GM23338 (cell line): ENCODE measurements at regions not wholly inside any gene's neighbourhood (a gene's known extent, or its start where the extent isn't known, plus 50 kb on each side); places are given as distances from the start of the nearest gene placed in this dataset.

ENCODE experiments used
- ATAC-seq: fragments of 200-7000 bp; cut with Tn5 transposase; 3 replicates; pipeline ENCODE4 v1.9.1; 2020
- DNase-seq: peaks from one replicate; pipeline ENCODE4 v3.0.0-alpha.2; 2015; ENCODE audit warnings: low spot score
- H2AFZ ChIP-seq: fragments of 200-600 bp; sonication (generic); 2 replicates; pipeline ENCODE4 v1.8.0; 2016; ENCODE audit warnings: antibody characterized with exemption, mild to moderate bottlenecking, moderate library complexity
- H3F3A ChIP-seq: fragments of 200-600 bp; sonication (generic); replicated peaks from 2 replicates; pipeline ENCODE4 v1.8.0; 2017; ENCODE audit warnings: antibody characterized with exemption, mixed run types, low read depth
- H3K27ac ChIP-seq: fragments of 200-600 bp; sonication (generic); 2 replicates; pipeline ENCODE4 v1.6.1; 2016; ENCODE audit warnings: low read depth
- H3K27me3 ChIP-seq: fragments of 200-600 bp; sonication (generic); 2 replicates; pipeline ENCODE4 v1.8.0; 2016; ENCODE audit warnings: mild to moderate bottlenecking, mixed run types, moderate library complexity; ENCODE audit not compliant: insufficient read depth
- H3K36me3 ChIP-seq: fragments of 200-600 bp; sonication (generic); 2 replicates; pipeline ENCODE4 v1.8.0; 2016; ENCODE audit warnings: mild to moderate bottlenecking; ENCODE audit not compliant: insufficient read depth
- H3K4me1 ChIP-seq: fragments of 200-600 bp; sonication (generic); 2 replicates; pipeline ENCODE4 v1.8.0; 2016; ENCODE audit warnings: mild to moderate bottlenecking, moderate library complexity; ENCODE audit not compliant: insufficient read depth
- H3K4me2 ChIP-seq: fragments of 200-600 bp; sonication (generic); 2 replicates; pipeline ENCODE4 v1.7.1; 2017; ENCODE audit warnings: mixed run types
- H3K4me3 ChIP-seq: fragments of 200-600 bp; sonication (generic); 2 replicates; pipeline ENCODE4 v1.6.1; 2016; ENCODE audit warnings: mixed run types
- H3K79me2 ChIP-seq: fragments of 200-600 bp; sonication (generic); replicated peaks from 2 replicates; pipeline ENCODE4 v1.8.0; 2017; ENCODE audit warnings: mild to moderate bottlenecking; ENCODE audit not compliant: insufficient read depth
- H3K9me2 ChIP-seq: fragments of 200-600 bp; sonication (generic); 2 replicates; pipeline ENCODE4 v1.8.0; 2017; ENCODE audit not compliant: insufficient read depth
- H4K20me1 ChIP-seq: fragments of 200-600 bp; sonication (generic); replicated peaks from 2 replicates; pipeline ENCODE4 v1.8.0; 2017; ENCODE audit warnings: mild to moderate bottlenecking; ENCODE audit not compliant: insufficient read depth
- H3K27ac Mint-ChIP-seq: 2 replicates; pipeline ENCODE4 v1.8.0; 2020; ENCODE audit warnings: inconsistent platforms, mild to moderate bottlenecking, moderate library complexity, mixed read lengths
- H3K27me3 Mint-ChIP-seq: 3 replicates; pipeline ENCODE4 v1.8.0; 2022; ENCODE audit warnings: low read depth, mild to moderate bottlenecking, moderate library complexity, mixed read lengths, inconsistent platforms; ENCODE audit not compliant: insufficient read depth, poor library complexity
- H3K36me3 Mint-ChIP-seq: 3 replicates; pipeline ENCODE4 v1.8.0; 2021; ENCODE audit warnings: low read depth, mild to moderate bottlenecking, inconsistent platforms, moderate library complexity, mixed read lengths
- H3K4me1 Mint-ChIP-seq: 3 replicates; pipeline ENCODE4 v1.8.0; 2020; ENCODE audit warnings: mild to moderate bottlenecking, inconsistent platforms, mixed read lengths
- H3K4me3 Mint-ChIP-seq: 3 replicates; pipeline ENCODE4 v1.8.0; 2021; ENCODE audit warnings: moderate library complexity, mild to moderate bottlenecking, inconsistent platforms, mixed read lengths
- H3K9me3 Mint-ChIP-seq: 3 replicates; pipeline ENCODE4 v1.8.0; 2020; ENCODE audit warnings: moderate library complexity, mild to moderate bottlenecking, inconsistent platforms, mixed read lengths
- CREB1 ChIP-seq: fragments of 250-450 bp; sonication (Bioruptor Pico); IDR thresholded peaks from 2 replicates; pipeline ENCODE4 v1.5.0; 2020; ENCODE audit warnings: low read depth, mild to moderate bottlenecking, moderate library complexity
- EZH2 ChIP-seq: fragments of 200-600 bp; sonication (generic); IDR thresholded peaks from one replicate; pipeline ENCODE4 v1.8.0; 2017; ENCODE audit warnings: antibody characterized with exemption, mild to moderate bottlenecking, low read depth; ENCODE audit not compliant: unreplicated experiment
- EZH2phosphoT487 ChIP-seq: fragments of 200-600 bp; sonication (generic); IDR thresholded peaks from one replicate; pipeline ENCODE4 v1.8.1; 2018; ENCODE audit warnings: antibody characterized with exemption; ENCODE audit not compliant: unreplicated experiment
- JUNB ChIP-seq: IDR thresholded peaks from one replicate; pipeline ENCODE4 v1.6.1; 2016; ENCODE audit warnings: antibody characterized with exemption; ENCODE audit not compliant: unreplicated experiment
- NANOG ChIP-seq: IDR thresholded peaks from 2 replicates; pipeline ENCODE4 v1.6.1; 2016; ENCODE audit warnings: antibody characterized with exemption, borderline replicate concordance
- POLR2AphosphoS5 ChIP-seq: IDR thresholded peaks from 2 replicates; pipeline ENCODE4 v1.6.1; 2016; ENCODE audit warnings: antibody characterized with exemption, low read depth
- STAT1 ChIP-seq: IDR thresholded peaks from one replicate; pipeline ENCODE4 v1.6.1; 2016; ENCODE audit warnings: antibody characterized with exemption; ENCODE audit not compliant: unreplicated experiment
- ZNF114 ChIP-seq: fragments of 250-450 bp; sonication (Bioruptor Pico); IDR thresholded peaks from 2 replicates; pipeline ENCODE4 v1.5.0; 2020; ENCODE audit warnings: mild to moderate bottlenecking, moderate library complexity
- ZNF331 ChIP-seq: fragments of 250-450 bp; sonication (Bioruptor Pico); IDR thresholded peaks from 2 replicates; pipeline ENCODE4 v1.5.0; 2020; ENCODE audit warnings: low read depth, mild to moderate bottlenecking, moderate library complexity
- TF ChIP-seq, protein P1 (sequence below), 2 experiments: fragments of 200-600 bp in 1 of 2; sonication (generic) in 1 of 2; conservative IDR thresholded peaks; 2 replicates each; pipeline versions ENCODE4 v1.5.1 to v1.6.1; 2016 to 2017; ENCODE audit warnings: antibody characterized with exemption in 2 of 2, low read depth in 2 of 2, mild to moderate bottlenecking in 2 of 2, moderate library complexity in 1 of 2
- TF ChIP-seq, protein P2 (sequence below): IDR thresholded peaks from one replicate; pipeline ENCODE4 v1.6.1; 2018; ENCODE audit warnings: antibody characterized with exemption; ENCODE audit not compliant: unreplicated experiment
- TF ChIP-seq, protein P3 (sequence below): IDR thresholded peaks from 2 replicates; pipeline ENCODE4 v1.6.1; 2016; ENCODE audit warnings: antibody characterized with exemption
- TF ChIP-seq, protein P4 (sequence below): fragments of 250-450 bp; sonication (Bioruptor Pico); IDR thresholded peaks from 2 replicates; pipeline ENCODE4 v1.5.0; 2020; ENCODE audit warnings: mild to moderate bottlenecking, moderate library complexity

DNA sequence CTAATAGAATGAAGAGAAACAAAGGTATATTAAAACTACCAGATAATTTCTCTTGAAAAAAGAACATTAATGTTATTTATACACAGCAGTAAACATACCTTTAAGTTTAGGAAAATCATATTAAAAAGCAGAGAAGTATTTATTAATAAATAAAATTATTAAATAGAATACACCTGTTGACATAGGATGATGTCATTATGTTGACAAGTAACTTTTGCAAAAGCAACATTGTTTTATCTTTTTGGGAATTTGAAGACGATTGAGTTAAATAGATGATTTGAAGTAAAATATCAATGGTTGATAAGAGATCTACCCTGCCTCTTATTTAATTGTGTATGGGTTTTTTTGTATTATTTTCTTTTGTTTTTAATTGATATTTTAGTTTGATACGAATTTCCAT is 711.1 kb upstream of the NUDT12 start:
- Histone ChIP-seq H3K27ac (no peak overlapping the region), H3F3A (no peaks in the 10 kb centered on the region), H4K20me1 (no peaks in the 10 kb centered on the region), H3K4me3 (no peak overlapping the region), H3K36me3 (no peaks in the 10 kb centered on the region), H3K9me2 (no peaks in the 10 kb centered on the region), H3K27me3 (no peaks in the 10 kb centered on the region), H3K79me2 (no peaks in the 10 kb centered on the region), H3K4me1 (no peaks in the 10 kb centered on the region), H3K4me2 (no peak overlapping the region), H2AFZ (no peak overlapping the region)
- Mint-ChIP-seq H3K9me3 (no peaks in the 10 kb centered on the region), H3K27me3 (no peaks in the 10 kb centered on the region), H3K27ac (no peak overlapping the region), H3K4me3 (no peak overlapping the region), H3K4me1 (no peaks in the 10 kb centered on the region), H3K36me3 (no peaks in the 10 kb centered on the region)
- DNase-seq (no peak), ATAC-seq (no peak)
- TF ChIP-seq JUNB (no peak), ZNF114 (CRISPR knock-in tag) (no peak), ZNF331 (CRISPR knock-in tag) (no peak), CREB1 (no peak), NANOG (no peak), POLR2AphosphoS5 (no peak), EZH2phosphoT487 (no peak), EZH2 (no peak), STAT1 (no peak)
- TF ChIP-seq, protein P1, sequence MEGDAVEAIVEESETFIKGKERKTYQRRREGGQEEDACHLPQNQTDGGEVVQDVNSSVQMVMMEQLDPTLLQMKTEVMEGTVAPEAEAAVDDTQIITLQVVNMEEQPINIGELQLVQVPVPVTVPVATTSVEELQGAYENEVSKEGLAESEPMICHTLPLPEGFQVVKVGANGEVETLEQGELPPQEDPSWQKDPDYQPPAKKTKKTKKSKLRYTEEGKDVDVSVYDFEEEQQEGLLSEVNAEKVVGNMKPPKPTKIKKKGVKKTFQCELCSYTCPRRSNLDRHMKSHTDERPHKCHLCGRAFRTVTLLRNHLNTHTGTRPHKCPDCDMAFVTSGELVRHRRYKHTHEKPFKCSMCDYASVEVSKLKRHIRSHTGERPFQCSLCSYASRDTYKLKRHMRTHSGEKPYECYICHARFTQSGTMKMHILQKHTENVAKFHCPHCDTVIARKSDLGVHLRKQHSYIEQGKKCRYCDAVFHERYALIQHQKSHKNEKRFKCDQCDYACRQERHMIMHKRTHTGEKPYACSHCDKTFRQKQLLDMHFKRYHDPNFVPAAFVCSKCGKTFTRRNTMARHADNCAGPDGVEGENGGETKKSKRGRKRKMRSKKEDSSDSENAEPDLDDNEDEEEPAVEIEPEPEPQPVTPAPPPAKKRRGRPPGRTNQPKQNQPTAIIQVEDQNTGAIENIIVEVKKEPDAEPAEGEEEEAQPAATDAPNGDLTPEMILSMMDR (conservative IDR thresholded peaks at IDR 0.05; ENCODE audit: low read depth in 2 of 2) = no peak
- TF ChIP-seq, protein P2, sequence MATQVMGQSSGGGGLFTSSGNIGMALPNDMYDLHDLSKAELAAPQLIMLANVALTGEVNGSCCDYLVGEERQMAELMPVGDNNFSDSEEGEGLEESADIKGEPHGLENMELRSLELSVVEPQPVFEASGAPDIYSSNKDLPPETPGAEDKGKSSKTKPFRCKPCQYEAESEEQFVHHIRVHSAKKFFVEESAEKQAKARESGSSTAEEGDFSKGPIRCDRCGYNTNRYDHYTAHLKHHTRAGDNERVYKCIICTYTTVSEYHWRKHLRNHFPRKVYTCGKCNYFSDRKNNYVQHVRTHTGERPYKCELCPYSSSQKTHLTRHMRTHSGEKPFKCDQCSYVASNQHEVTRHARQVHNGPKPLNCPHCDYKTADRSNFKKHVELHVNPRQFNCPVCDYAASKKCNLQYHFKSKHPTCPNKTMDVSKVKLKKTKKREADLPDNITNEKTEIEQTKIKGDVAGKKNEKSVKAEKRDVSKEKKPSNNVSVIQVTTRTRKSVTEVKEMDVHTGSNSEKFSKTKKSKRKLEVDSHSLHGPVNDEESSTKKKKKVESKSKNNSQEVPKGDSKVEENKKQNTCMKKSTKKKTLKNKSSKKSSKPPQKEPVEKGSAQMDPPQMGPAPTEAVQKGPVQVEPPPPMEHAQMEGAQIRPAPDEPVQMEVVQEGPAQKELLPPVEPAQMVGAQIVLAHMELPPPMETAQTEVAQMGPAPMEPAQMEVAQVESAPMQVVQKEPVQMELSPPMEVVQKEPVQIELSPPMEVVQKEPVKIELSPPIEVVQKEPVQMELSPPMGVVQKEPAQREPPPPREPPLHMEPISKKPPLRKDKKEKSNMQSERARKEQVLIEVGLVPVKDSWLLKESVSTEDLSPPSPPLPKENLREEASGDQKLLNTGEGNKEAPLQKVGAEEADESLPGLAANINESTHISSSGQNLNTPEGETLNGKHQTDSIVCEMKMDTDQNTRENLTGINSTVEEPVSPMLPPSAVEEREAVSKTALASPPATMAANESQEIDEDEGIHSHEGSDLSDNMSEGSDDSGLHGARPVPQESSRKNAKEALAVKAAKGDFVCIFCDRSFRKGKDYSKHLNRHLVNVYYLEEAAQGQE = no peak
- TF ChIP-seq, protein P3, sequence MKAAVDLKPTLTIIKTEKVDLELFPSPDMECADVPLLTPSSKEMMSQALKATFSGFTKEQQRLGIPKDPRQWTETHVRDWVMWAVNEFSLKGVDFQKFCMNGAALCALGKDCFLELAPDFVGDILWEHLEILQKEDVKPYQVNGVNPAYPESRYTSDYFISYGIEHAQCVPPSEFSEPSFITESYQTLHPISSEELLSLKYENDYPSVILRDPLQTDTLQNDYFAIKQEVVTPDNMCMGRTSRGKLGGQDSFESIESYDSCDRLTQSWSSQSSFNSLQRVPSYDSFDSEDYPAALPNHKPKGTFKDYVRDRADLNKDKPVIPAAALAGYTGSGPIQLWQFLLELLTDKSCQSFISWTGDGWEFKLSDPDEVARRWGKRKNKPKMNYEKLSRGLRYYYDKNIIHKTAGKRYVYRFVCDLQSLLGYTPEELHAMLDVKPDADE = no peak
- TF ChIP-seq, protein P4, sequence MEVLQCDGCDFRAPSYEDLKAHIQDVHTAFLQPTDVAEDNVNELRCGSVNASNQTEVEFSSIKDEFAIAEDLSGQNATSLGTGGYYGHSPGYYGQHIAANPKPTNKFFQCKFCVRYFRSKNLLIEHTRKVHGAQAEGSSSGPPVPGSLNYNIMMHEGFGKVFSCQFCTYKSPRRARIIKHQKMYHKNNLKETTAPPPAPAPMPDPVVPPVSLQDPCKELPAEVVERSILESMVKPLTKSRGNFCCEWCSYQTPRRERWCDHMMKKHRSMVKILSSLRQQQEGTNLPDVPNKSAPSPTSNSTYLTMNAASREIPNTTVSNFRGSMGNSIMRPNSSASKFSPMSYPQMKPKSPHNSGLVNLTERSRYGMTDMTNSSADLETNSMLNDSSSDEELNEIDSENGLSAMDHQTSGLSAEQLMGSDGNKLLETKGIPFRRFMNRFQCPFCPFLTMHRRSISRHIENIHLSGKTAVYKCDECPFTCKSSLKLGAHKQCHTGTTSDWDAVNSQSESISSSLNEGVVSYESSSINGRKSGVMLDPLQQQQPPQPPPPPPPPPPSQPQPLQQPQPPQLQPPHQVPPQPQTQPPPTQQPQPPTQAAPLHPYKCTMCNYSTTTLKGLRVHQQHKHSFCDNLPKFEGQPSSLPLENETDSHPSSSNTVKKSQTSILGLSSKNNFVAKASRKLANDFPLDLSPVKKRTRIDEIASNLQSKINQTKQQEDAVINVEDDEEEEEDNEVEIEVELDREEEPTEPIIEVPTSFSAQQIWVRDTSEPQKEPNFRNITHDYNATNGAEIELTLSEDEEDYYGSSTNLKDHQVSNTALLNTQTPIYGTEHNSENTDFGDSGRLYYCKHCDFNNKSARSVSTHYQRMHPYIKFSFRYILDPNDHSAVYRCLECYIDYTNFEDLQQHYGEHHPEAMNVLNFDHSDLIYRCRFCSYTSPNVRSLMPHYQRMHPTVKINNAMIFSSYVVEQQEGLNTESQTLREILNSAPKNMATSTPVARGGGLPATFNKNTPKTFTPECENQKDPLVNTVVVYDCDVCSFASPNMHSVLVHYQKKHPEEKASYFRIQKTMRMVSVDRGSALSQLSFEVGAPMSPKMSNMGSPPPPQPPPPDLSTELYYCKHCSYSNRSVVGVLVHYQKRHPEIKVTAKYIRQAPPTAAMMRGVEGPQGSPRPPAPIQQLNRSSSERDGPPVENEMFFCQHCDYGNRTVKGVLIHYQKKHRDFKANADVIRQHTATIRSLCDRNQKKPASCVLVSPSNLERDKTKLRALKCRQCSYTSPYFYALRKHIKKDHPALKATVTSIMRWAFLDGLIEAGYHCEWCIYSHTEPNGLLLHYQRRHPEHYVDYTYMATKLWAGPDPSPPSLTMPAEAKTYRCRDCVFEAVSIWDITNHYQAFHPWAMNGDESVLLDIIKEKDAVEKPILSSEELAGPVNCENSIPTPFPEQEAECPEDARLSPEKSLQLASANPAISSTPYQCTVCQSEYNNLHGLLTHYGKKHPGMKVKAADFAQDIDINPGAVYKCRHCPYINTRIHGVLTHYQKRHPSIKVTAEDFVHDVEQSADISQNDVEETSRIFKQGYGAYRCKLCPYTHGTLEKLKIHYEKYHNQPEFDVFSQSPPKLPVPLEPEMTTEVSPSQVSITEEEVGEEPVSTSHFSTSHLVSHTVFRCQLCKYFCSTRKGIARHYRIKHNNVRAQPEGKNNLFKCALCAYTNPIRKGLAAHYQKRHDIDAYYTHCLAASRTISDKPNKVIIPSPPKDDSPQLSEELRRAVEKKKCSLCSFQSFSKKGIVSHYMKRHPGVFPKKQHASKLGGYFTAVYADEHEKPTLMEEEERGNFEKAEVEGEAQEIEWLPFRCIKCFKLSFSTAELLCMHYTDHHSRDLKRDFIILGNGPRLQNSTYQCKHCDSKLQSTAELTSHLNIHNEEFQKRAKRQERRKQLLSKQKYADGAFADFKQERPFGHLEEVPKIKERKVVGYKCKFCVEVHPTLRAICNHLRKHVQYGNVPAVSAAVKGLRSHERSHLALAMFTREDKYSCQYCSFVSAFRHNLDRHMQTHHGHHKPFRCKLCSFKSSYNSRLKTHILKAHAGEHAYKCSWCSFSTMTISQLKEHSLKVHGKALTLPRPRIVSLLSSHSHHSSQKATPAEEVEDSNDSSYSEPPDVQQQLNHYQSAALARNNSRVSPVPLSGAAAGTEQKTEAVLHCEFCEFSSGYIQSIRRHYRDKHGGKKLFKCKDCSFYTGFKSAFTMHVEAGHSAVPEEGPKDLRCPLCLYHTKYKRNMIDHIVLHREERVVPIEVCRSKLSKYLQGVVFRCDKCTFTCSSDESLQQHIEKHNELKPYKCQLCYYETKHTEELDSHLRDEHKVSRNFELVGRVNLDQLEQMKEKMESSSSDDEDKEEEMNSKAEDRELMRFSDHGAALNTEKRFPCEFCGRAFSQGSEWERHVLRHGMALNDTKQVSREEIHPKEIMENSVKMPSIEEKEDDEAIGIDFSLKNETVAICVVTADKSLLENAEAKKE (CRISPR knock-in tag) = no peak
